SU-DHL-6 (cell line): ENCODE measurements at regions not wholly inside any gene's neighbourhood (a gene's known extent, or its start where the extent isn't known, plus 50 kb on each side); places are given as distances from the start of the nearest gene placed in this dataset.

Experiments
- H2AFZ ChIP-seq: fragments of 200-600 bp; sonication (generic); 2 replicates; pipeline ENCODE4 v1.6.1; 2014; ENCODE audit warnings: low read depth, mild to moderate bottlenecking, moderate library complexity, mixed read lengths, antibody characterized with exemption, low read length; ENCODE audit not compliant: severe bottlenecking
- H3F3A ChIP-seq: fragments of 200-600 bp; shearing (Covaris generic); 2 replicates; pipeline ENCODE4 v1.6.0; 2016; ENCODE audit warnings: antibody characterized with exemption, mild to moderate bottlenecking; ENCODE audit not compliant: insufficient read depth
- H3K27ac ChIP-seq: fragments of 200-600 bp; sonication (generic); 2 replicates; pipeline ENCODE4 v1.5.1; 2016; ENCODE audit warnings: low read depth, mild to moderate bottlenecking, low read length, moderate library complexity, mixed read lengths
- H3K27me3 ChIP-seq: fragments of 200-600 bp; sonication (generic), shearing (Covaris generic); 2 replicates; pipeline ENCODE4 v1.6.0; 2014; ENCODE audit warnings: mild to moderate bottlenecking, low read length
- H3K36me3 ChIP-seq: fragments of 200-600 bp; sonication (generic); 2 replicates; pipeline ENCODE4 v1.6.1; 2014; ENCODE audit warnings: mild to moderate bottlenecking, low read length, mixed read lengths
- H3K4me2 ChIP-seq: fragments of 300-600, 200-600 bp; shearing (Covaris generic), sonication (generic); 2 replicates; pipeline ENCODE4 v1.6.0; 2014; ENCODE audit warnings: low read length, low read depth, mild to moderate bottlenecking; ENCODE audit not compliant: poor library complexity, severe bottlenecking
- H3K4me3 ChIP-seq: fragments of 200-600 bp; sonication (generic); 2 replicates; pipeline ENCODE4 v1.5.1; 2014; ENCODE audit warnings: antibody characterized with exemption, low read length, mild to moderate bottlenecking, mixed read lengths; ENCODE audit not compliant: insufficient read depth, poor library complexity, severe bottlenecking
- H3K79me2 ChIP-seq: fragments of 200-600 bp; sonication (generic); 2 replicates; pipeline ENCODE4 v1.6.1; 2014; ENCODE audit warnings: mild to moderate bottlenecking, low read length, moderate library complexity; ENCODE audit not compliant: insufficient read depth
- H3K9ac ChIP-seq: fragments of 200-600 bp; sonication (generic); 2 replicates; pipeline ENCODE4 v1.7.0; 2014; ENCODE audit warnings: mild to moderate bottlenecking, low read length
- H3K9me2 ChIP-seq: fragments of 200-600 bp; sonication (generic); replicated peaks from 2 replicates; pipeline ENCODE4 v1.6.1; 2014; ENCODE audit warnings: low read length; ENCODE audit not compliant: insufficient read depth
- H3K9me3 ChIP-seq: fragments of 200-600 bp; sonication (generic); 2 replicates; pipeline ENCODE4 v1.6.1; 2014; ENCODE audit warnings: low read length, mixed read lengths; ENCODE audit not compliant: insufficient read depth
- H4K20me1 ChIP-seq: fragments of 200-600 bp; sonication (generic); 2 replicates; pipeline ENCODE4 v1.6.1; 2014; ENCODE audit warnings: low read depth, mild to moderate bottlenecking, antibody characterized with exemption, low read length, moderate library complexity, mixed read lengths
- CTCF ChIP-seq: fragments of 200-600 bp; sonication (generic); IDR thresholded peaks from one replicate; pipeline ENCODE4 v1.5.1; 2017; ENCODE audit warnings: antibody characterized with exemption, mild to moderate bottlenecking, low read length, moderate library complexity; ENCODE audit not compliant: insufficient read depth, poor library complexity, severe bottlenecking
- EZH2phosphoT487 ChIP-seq: fragments of 200-600 bp; sonication (generic), shearing (Covaris generic); conservative IDR thresholded peaks from 2 replicates; pipeline ENCODE4 v1.6.1; 2018; ENCODE audit warnings: mild to moderate bottlenecking, antibody characterized with exemption, low read length, moderate library complexity, mixed read lengths

GRCh38 chr20:48298851-48299484 is 513.7 kb upstream of the SULF2 start:
- Histone ChIP-seq H3K9me3 (no peaks in the 10 kb centered on the region), H3K79me2 (no peaks in the 10 kb centered on the region), H3K27ac (no peak overlapping the region), H3K4me2 (no peak overlapping the region), H3K9me2 (no peaks in the 10 kb centered on the region), H2AFZ (no peak overlapping the region), H3K27me3 (no peaks in the 10 kb centered on the region), H3K4me3 (no peak overlapping the region), H3K36me3 (no peaks in the 10 kb centered on the region), H4K20me1 (no peaks in the 10 kb centered on the region), H3F3A (no peaks in the 10 kb centered on the region), H3K9ac (no peak overlapping the region)
- no peak for TF ChIP-seq CTCF
- no peak for TF ChIP-seq EZH2phosphoT487

DNA sequence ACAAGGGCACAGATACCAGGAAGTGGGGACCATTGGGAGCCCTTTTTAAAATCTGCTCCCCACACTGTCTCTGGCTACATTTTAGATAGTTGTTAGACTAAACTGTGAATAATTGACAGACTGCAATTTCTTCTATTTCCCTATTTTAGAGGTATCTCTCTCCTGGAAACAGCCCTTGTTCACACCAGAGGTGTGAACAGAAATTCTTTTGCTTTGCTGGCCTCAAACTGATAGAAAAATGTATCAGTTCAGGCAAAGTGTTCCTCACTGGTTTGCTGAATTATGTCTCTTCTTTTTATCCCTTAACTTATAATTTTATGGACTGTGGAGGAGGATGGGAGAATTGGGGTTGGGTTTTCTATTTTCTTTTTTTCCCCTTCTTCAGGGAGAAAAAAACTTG is 513.2 kb upstream of the SULF2 start:
- Histone ChIP-seq H3K27ac (no peak overlapping the region), H3K27me3 (no peaks in the 10 kb centered on the region), H3K9me3 (no peaks in the 10 kb centered on the region), H3K4me3 (no peak overlapping the region), H3K9ac (no peak overlapping the region), H3F3A (no peaks in the 10 kb centered on the region), H4K20me1 (no peaks in the 10 kb centered on the region), H2AFZ (no peak overlapping the region), H3K79me2 (no peaks in the 10 kb centered on the region), H3K9me2 (no peaks in the 10 kb centered on the region), H3K36me3 (no peaks in the 10 kb centered on the region), H3K4me2 (no peak overlapping the region)
- TF ChIP-seq EZH2phosphoT487: no peak
- TF ChIP-seq CTCF: no peak

DNA sequence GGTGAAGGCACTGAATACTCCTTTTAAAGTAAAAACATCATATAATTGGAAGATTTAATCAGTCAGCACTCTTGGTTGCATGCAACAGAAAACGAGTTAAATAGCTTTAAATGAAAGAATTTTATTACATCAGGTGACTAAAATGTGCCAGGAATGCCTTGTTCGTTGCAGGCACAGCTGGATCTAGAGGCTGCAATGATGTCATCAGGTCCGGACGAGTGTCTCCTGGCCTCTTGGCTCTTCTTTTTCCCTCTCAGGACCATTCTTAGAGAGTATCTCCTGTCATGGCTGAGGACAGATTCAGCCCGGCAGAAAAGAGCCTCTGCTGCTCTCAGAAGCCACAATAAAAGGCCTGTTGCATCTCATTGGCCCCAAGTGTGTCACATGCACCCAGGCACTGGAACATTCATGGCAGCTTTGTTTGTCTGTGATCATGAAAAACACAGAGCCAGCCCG is 510.7 kb upstream of the SULF2 start:
- Histone ChIP-seq H4K20me1 (no peaks in the 10 kb centered on the region), H3K9ac (no peak overlapping the region), H2AFZ (no peak overlapping the region), H3K36me3 (no peaks in the 10 kb centered on the region), H3K79me2 (no peaks in the 10 kb centered on the region), H3K27me3 (no peaks in the 10 kb centered on the region), H3K9me2 (no peaks in the 10 kb centered on the region), H3K4me2 (no peak overlapping the region), H3K27ac (no peak overlapping the region), H3K4me3 (no peak overlapping the region), H3K9me3 (no peaks in the 10 kb centered on the region), H3F3A (no peaks in the 10 kb centered on the region)
- TF ChIP-seq CTCF: no peak
- no peak for TF ChIP-seq EZH2phosphoT487
